ENCODE measurements at regions not wholly inside any gene's neighbourhood (a gene's known extent, or its start where the extent isn't known, plus 50 kb on each side); places are given as distances from the start of the nearest gene placed in this dataset.

GRCh38 chr1:8146257-8146855, 120.2 kb upstream of the ERRFI1 start (continued):
- no peak for TF ChIP-seq CHD7 (IDR thresholded peaks at IDR 0.05; ENCODE audit: insufficient replicate concordance, low read length)
- TF ChIP-seq RAD21 (IDR thresholded peaks at IDR 0.05 in 1 of 2, conservative IDR thresholded peaks at IDR 0.05 in 1 of 2; ENCODE audit: low read depth in 2 of 2, low read length in 2 of 2), result no peak
- TF ChIP-seq USF2 (IDR thresholded peaks at IDR 0.05; ENCODE audit: low read length), result no peak
- no peak for TF ChIP-seq RBBP5 (IDR thresholded peaks at IDR 0.05; ENCODE audit: borderline replicate concordance, low read depth, low read length)

All from H1 (cell line).